HG03460 (cell line): ENCODE measurements at regions not wholly inside any gene's neighbourhood (a gene's known extent, or its start where the extent isn't known, plus 50 kb on each side); places are given as distances from the start of the nearest gene placed in this dataset.

Experiments
- ATAC-seq: cut with Tn5 transposase; IDR thresholded peaks from one replicate; pipeline ENCODE4 v1.9.1; 2021; ENCODE audit not compliant: unreplicated experiment

- no peak for ATAC-seq
These were observed 169.4 kb upstream of the ZNF462 start for GRCh38 chr9:106693558-106693957.

GRCh38 chr9:106696804-106697203 lies 166.2 kb upstream of the ZNF462 start:
- no peak for ATAC-seq

- ATAC-seq: no peak
These were observed 165.6 kb upstream of the ZNF462 start for GRCh38 chr9:106697390-106697749.

- ATAC-seq: no peak
These were observed 165.0 kb upstream of the ZNF462 start for GRCh38 chr9:106697750-106698502.

GRCh38 chr9:106700676-106701075 lies 162.3 kb upstream of the ZNF462 start:
- ATAC-seq: no peak

- ATAC-seq: no peak
These were observed 161.4 kb upstream of the ZNF462 start for GRCh38 chr9:106701611-106702010.

- no peak for ATAC-seq
These were observed 158.8 kb upstream of the ZNF462 start for GRCh38 chr9:106704056-106704615.

GRCh38 chr9:106707291-106707690 lies 155.7 kb upstream of the ZNF462 start:
- ATAC-seq: no peak

- no peak for ATAC-seq
These were observed 155.1 kb upstream of the ZNF462 start for GRCh38 chr9:106707738-106708474.

- no peak for ATAC-seq
These were observed 154.4 kb upstream of the ZNF462 start for GRCh38 chr9:106708475-106709146.

- no peak for ATAC-seq
These were observed 150.7 kb upstream of the ZNF462 start for GRCh38 chr9:106712279-106712678.

GRCh38 chr9:106713206-106713605 lies 149.8 kb upstream of the ZNF462 start:
- no peak for ATAC-seq

- no peak for ATAC-seq
These were observed 146.1 kb upstream of the ZNF462 start for GRCh38 chr9:106716820-106717219.

GRCh38 chr9:106717686-106718085 lies 145.3 kb upstream of the ZNF462 start:
- ATAC-seq: no peak

- ATAC-seq: no peak
These were observed 144.0 kb upstream of the ZNF462 start for GRCh38 chr9:106718936-106719335.

GRCh38 chr9:106722051-106722753 lies 140.8 kb upstream of the ZNF462 start:
- no peak for ATAC-seq

GRCh38 chr9:106723926-106724325 lies 139.0 kb upstream of the ZNF462 start:
- no peak for ATAC-seq

GRCh38 chr9:106724566-106724965 lies 138.4 kb upstream of the ZNF462 start:
- ATAC-seq: no peak

GRCh38 chr9:106726070-106726815 lies 136.7 kb upstream of the ZNF462 start:
- ATAC-seq: no peak

GRCh38 chr9:106727969-106728368 lies 135.0 kb upstream of the ZNF462 start:
- ATAC-seq: no peak
